Stimulated activated CD8-positive, alpha-beta memory T cell treated with anti-CD3 and anti-CD28 coated beads, Interleukin-12 subunit alpha, Interleukin-12 subunit beta, amount 100 ng/mL, for 24 hours (primary cell): ENCODE measurements at regions not wholly inside any gene's neighbourhood (a gene's known extent, or its start where the extent isn't known, plus 50 kb on each side); places are given as distances from the start of the nearest gene placed in this dataset.

ENCODE experiments used
- DNase-seq: peaks from one replicate; pipeline ENCODE4 v3.0.0-alpha.2; 2020; ENCODE audit errors: extremely low read depth

GRCh38 chr10:130719448-130719752 lies 583.2 kb downstream of the GLRX3 start:
- DNase-seq, result no peak

GRCh38 chr10:130720235-130720634 lies 584.0 kb downstream of the GLRX3 start:
- no peak for DNase-seq

GRCh38 chr10:130721971-130722370 lies 585.8 kb downstream of the GLRX3 start:
- no peak for DNase-seq

GRCh38 chr10:130723704-130724103 lies 587.5 kb downstream of the GLRX3 start:
- no peak for DNase-seq

GRCh38 chr10:130725474-130725970 lies 586.0 kb downstream of the TCERG1L start:
- no peak for DNase-seq

- no peak for DNase-seq
These were observed 584.4 kb downstream of the TCERG1L start for GRCh38 chr10:130726996-130727725.

GRCh38 chr10:130727766-130728490 lies 583.6 kb downstream of the TCERG1L start:
- no peak for DNase-seq

GRCh38 chr10:130728531-130729215 lies 582.8 kb downstream of the TCERG1L start:
- DNase-seq, result no peak

- no peak for DNase-seq
These were observed 581.6 kb downstream of the TCERG1L start for GRCh38 chr10:130729876-130730275.

GRCh38 chr10:130737186-130737585 lies 574.3 kb downstream of the TCERG1L start:
- DNase-seq, result no peak

GRCh38 chr10:130737621-130738020 lies 573.9 kb downstream of the TCERG1L start:
- DNase-seq, result no peak

- no peak for DNase-seq
These were observed 572.3 kb downstream of the TCERG1L start for GRCh38 chr10:130739016-130739756.

GRCh38 chr10:130739757-130740145 lies 571.8 kb downstream of the TCERG1L start:
- no peak for DNase-seq

GRCh38 chr10:130740166-130740565 lies 571.4 kb downstream of the TCERG1L start:
- no peak for DNase-seq

GRCh38 chr10:130740915-130741750 lies 570.4 kb downstream of the TCERG1L start:
- DNase-seq, result no peak

- no peak for DNase-seq
These were observed 569.3 kb downstream of the TCERG1L start for GRCh38 chr10:130741901-130742855.

GRCh38 chr10:130742941-130743675 lies 568.4 kb downstream of the TCERG1L start:
- DNase-seq, result no peak

- no peak for DNase-seq
These were observed 567.7 kb downstream of the TCERG1L start for GRCh38 chr10:130743751-130744271.

GRCh38 chr10:130744631-130745030 lies 566.9 kb downstream of the TCERG1L start:
- no peak for DNase-seq
